ENCODE measurements at regions not wholly inside any gene's neighbourhood (a gene's known extent, or its start where the extent isn't known, plus 50 kb on each side); places are given as distances from the start of the nearest gene placed in this dataset.

DNA sequence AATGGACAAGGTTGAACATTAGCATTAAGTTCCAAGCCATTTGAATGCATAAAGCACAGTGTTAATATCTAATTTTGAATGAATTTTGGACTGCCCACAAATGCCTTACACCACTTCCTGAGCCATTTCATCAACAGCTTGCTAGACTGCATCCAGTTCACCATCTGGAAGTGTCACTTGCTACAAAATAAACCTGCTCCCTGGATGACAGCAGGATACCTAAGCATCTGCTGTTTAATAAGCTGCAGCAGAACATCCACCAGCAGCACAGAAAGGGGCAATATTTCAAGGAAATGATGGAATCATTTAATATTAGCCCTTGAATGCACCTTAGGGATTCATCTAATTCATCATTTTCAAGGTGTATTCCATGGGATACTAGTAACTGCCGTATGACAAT, 76.6 kb upstream of the PCDH9 start:
- TF ChIP-seq, protein P1, sequence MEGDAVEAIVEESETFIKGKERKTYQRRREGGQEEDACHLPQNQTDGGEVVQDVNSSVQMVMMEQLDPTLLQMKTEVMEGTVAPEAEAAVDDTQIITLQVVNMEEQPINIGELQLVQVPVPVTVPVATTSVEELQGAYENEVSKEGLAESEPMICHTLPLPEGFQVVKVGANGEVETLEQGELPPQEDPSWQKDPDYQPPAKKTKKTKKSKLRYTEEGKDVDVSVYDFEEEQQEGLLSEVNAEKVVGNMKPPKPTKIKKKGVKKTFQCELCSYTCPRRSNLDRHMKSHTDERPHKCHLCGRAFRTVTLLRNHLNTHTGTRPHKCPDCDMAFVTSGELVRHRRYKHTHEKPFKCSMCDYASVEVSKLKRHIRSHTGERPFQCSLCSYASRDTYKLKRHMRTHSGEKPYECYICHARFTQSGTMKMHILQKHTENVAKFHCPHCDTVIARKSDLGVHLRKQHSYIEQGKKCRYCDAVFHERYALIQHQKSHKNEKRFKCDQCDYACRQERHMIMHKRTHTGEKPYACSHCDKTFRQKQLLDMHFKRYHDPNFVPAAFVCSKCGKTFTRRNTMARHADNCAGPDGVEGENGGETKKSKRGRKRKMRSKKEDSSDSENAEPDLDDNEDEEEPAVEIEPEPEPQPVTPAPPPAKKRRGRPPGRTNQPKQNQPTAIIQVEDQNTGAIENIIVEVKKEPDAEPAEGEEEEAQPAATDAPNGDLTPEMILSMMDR (conservative IDR thresholded peaks at IDR 0.05; ENCODE audit: low read depth, low read length): no peak
- TF ChIP-seq EZH2 (IDR thresholded peaks at IDR 0.05; ENCODE audit: low read length, unreplicated experiment) (no peak), EZH2phosphoT487 (IDR thresholded peaks at IDR 0.05; ENCODE audit: borderline replicate concordance, low read length) (no peak)

All from PC-3 (cell line).